Stimulated activated CD4-positive, alpha-beta T cell treated with anti-CD3 and anti-CD28 coated beads, Interleukin-12 subunit alpha, Interleukin-12 subunit beta, amount 100 ng/mL, for 48 hours (primary cell): ENCODE measurements at regions not wholly inside any gene's neighbourhood (a gene's known extent, or its start where the extent isn't known, plus 50 kb on each side); places are given as distances from the start of the nearest gene placed in this dataset.

ENCODE experiments used
- DNase-seq, 3 donors: peaks; one replicate each; pipeline ENCODE4 v3.0.0-alpha.2; 2020; ENCODE audit warnings: low read depth in 2 of 3, low spot score in 1 of 3

GRCh38 chr3:187927565-187927964 lies 182.3 kb upstream of the BCL6 start:
- no peak for DNase-seq

- DNase-seq: no peak
Observed at GRCh38 chr3:187929112-187929816, 184.0 kb upstream of the BCL6 start.

- DNase-seq: no peak
Observed at GRCh38 chr3:187930021-187930420, 184.8 kb upstream of the BCL6 start.

- no peak for DNase-seq
Observed at GRCh38 chr3:187931101-187931500, 185.8 kb upstream of the BCL6 start.

GRCh38 chr3:187931770-187932278 lies 186.6 kb upstream of the BCL6 start:
- DNase-seq: no peak

- DNase-seq: no peak
Observed at GRCh38 chr3:187932530-187932929, 187.3 kb upstream of the BCL6 start.

- DNase-seq: peak in 1 of 3 donors; percentile 32
Observed at GRCh38 chr3:187935623-187936156, 190.4 kb upstream of the BCL6 start.

GRCh38 chr3:187936676-187937075 lies 191.4 kb upstream of the BCL6 start:
- DNase-seq: no peak

GRCh38 chr3:187939891-187940290 lies 194.6 kb upstream of the BCL6 start:
- DNase-seq: no peak

GRCh38 chr3:187941135-187941847 lies 196.0 kb upstream of the BCL6 start:
- no peak for DNase-seq

- no peak for DNase-seq
Observed at GRCh38 chr3:187941848-187942194, 196.6 kb upstream of the BCL6 start.

- no peak for DNase-seq
Observed at GRCh38 chr3:187942658-187943241, 197.5 kb upstream of the BCL6 start.

- DNase-seq: no peak
Observed at GRCh38 chr3:187943677-187944389, 198.6 kb upstream of the BCL6 start.

GRCh38 chr3:187944390-187945179 lies 199.3 kb upstream of the BCL6 start:
- DNase-seq: no peak

GRCh38 chr3:187945374-187945773 lies 200.1 kb upstream of the BCL6 start:
- DNase-seq: no peak

GRCh38 chr3:187946163-187946691 lies 201.0 kb upstream of the BCL6 start:
- no peak for DNase-seq

GRCh38 chr3:187946981-187947380 lies 201.7 kb upstream of the BCL6 start:
- no peak for DNase-seq

- no peak for DNase-seq
Observed at GRCh38 chr3:187947927-187948682, 202.8 kb upstream of the BCL6 start.

- no peak for DNase-seq
Observed at GRCh38 chr3:187949093-187949820, 204.0 kb upstream of the BCL6 start.
